ENCODE measurements at regions not wholly inside any gene's neighbourhood (a gene's known extent, or its start where the extent isn't known, plus 50 kb on each side); places are given as distances from the start of the nearest gene placed in this dataset.

- POLR2A ChIA-PET, result no interaction called here
- no peak overlapping the region for H3K27ac ChIP-seq (ENCODE audit: low read depth in 2 of 2, low read length in 1 of 2)
Measured at GRCh38 chr6:14713966-14714631, 531.8 kb upstream of the JARID2 start.

DNA sequence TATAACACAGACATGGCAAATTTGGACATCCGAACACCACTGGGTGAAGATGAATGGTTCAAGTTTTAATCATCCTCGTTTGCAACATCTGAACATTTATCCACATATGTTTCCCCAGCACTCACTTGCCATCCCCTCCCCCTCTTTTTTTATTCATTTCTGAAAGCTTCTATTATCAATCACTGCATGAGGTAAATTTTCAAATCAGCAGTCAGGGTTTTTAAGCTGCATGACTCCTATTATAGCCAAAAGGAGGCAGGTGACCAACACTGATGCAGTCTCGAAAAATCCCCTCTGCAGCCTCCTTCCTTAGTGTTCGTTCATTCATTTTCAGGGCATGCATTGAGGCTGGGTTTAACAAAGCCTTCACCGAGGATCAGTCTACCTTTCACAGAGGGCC, 530.8 kb upstream of the JARID2 start:
- CTCF ChIA-PET, result no interaction called here
- H4K20me1 ChIP-seq (ENCODE audit: insufficient read depth), result no peaks in the 10 kb centered on the region
- no peaks in the 10 kb centered on the region for H3K9me2 ChIP-seq
- POLR2A ChIA-PET, result no interaction called here
- H3K9ac ChIP-seq, result no peak overlapping the region
- H2AFZ ChIP-seq (ENCODE audit: low read depth), result no peak overlapping the region
- WGBS (ENCODE audit: low lambda C conversion rate), result 63% methylated on average over 5 of the region's 5 CpGs
- H3K4me1 ChIP-seq (ENCODE audit: control insufficient read depth in 1 of 2, insufficient read depth in 2 of 2, low read depth in 1 of 2, low read length in 1 of 2), result peaks cover 0 to 3% of the 10 kb centered on the region in 2 experiments; a peak in 1 of 4 replicates
- DNase-seq, result no peak
- H3K4me2 ChIP-seq, result no peak overlapping the region
- no peak overlapping the region for H3K4me3 ChIP-seq (ENCODE audit: low read depth in 2 of 2, low read length in 1 of 2)
- no peak for TF ChIP-seq SIN3A (IDR thresholded peaks at IDR 0.05; ENCODE audit: borderline replicate concordance, low read depth, low read length)
- no peak for TF ChIP-seq NFIC (IDR thresholded peaks at IDR 0.05; ENCODE audit: borderline replicate concordance)
- no peaks in the 10 kb centered on the region for H3K79me2 ChIP-seq (ENCODE audit: insufficient read depth)
- H3K9me3 ChIP-seq, result no peaks in the 10 kb centered on the region
- no peaks in the 10 kb centered on the region for H3F3A ChIP-seq (replicated peaks; ENCODE audit: insufficient read depth)
- no peak overlapping the region for H3K27ac ChIP-seq (ENCODE audit: low read depth in 2 of 2, low read length in 1 of 2)
- no peaks in the 10 kb centered on the region for H3K27me3 ChIP-seq (ENCODE audit: insufficient read depth)
- H3K36me3 ChIP-seq (replicated peaks in 1 of 2; ENCODE audit: control insufficient read depth in 1 of 2, insufficient read depth in 2 of 2, low read length in 1 of 2), result no peaks in the 10 kb centered on the region

More at GRCh38 chr6:14713966-14714631, 531.8 kb upstream of the JARID2 start:
- Histone ChIP-seq H3F3A (replicated peaks; ENCODE audit: insufficient read depth) (no peaks in the 10 kb centered on the region), H3K4me2 (no peak overlapping the region), H3K36me3 (replicated peaks in 1 of 2; ENCODE audit: control insufficient read depth in 1 of 2, insufficient read depth in 2 of 2, low read length in 1 of 2) (no peaks in the 10 kb centered on the region), H3K27me3 (ENCODE audit: insufficient read depth) (no peaks in the 10 kb centered on the region), H4K20me1 (ENCODE audit: insufficient read depth) (no peaks in the 10 kb centered on the region), H3K4me1 (ENCODE audit: control insufficient read depth in 1 of 2, insufficient read depth in 2 of 2, low read depth in 1 of 2, low read length in 1 of 2) (peaks cover 0 to 3% of the 10 kb centered on the region in 2 experiments; a peak in 1 of 4 replicates), H2AFZ (ENCODE audit: low read depth) (no peak overlapping the region), H3K79me2 (ENCODE audit: insufficient read depth) (no peaks in the 10 kb centered on the region), H3K9me3 (no peaks in the 10 kb centered on the region), H3K4me3 (ENCODE audit: low read depth in 2 of 2, low read length in 1 of 2) (no peak overlapping the region), H3K9ac (no peak overlapping the region), H3K9me2 (no peaks in the 10 kb centered on the region)
- DNase-seq, result no peak
- CTCF ChIA-PET, result interaction anchor here (1.4 kb wide), 1 partner anchor 75 kb away, joined by 4 read pairs; no protein-coding TSS in a partner anchor
- no peak for TF ChIP-seq REST (IDR thresholded peaks at IDR 0.05; ENCODE audit: low read depth, low read length)
- no peak for TF ChIP-seq RCOR1 (IDR thresholded peaks at IDR 0.05; ENCODE audit: low read length)
- 73% methylated on average over 3 of the region's 3 CpGs for WGBS (ENCODE audit: low lambda C conversion rate)

GRCh38 chr6:14716499-14717146, 529.2 kb upstream of the JARID2 start:
- WGBS (ENCODE audit: low lambda C conversion rate), result 71% methylated on average over 9 of the region's 9 CpGs
- Histone ChIP-seq H3K79me2 (ENCODE audit: insufficient read depth) (no peaks in the 10 kb centered on the region), H3K9me2 (no peaks in the 10 kb centered on the region), H3K4me1 (ENCODE audit: control insufficient read depth in 1 of 2, insufficient read depth in 2 of 2, low read depth in 1 of 2, low read length in 1 of 2) (no peaks in the 10 kb centered on the region), H2AFZ (ENCODE audit: low read depth) (no peak overlapping the region), H3K27me3 (ENCODE audit: insufficient read depth) (no peaks in the 10 kb centered on the region), H3K36me3 (replicated peaks in 1 of 2; ENCODE audit: control insufficient read depth in 1 of 2, insufficient read depth in 2 of 2, low read length in 1 of 2) (no peaks in the 10 kb centered on the region), H3K4me3 (ENCODE audit: low read depth in 2 of 2, low read length in 1 of 2) (no peak overlapping the region), H3K27ac (ENCODE audit: low read depth in 2 of 2, low read length in 1 of 2) (no peak overlapping the region), H3K9me3 (no peaks in the 10 kb centered on the region), H4K20me1 (ENCODE audit: insufficient read depth) (no peaks in the 10 kb centered on the region), H3F3A (replicated peaks; ENCODE audit: insufficient read depth) (no peaks in the 10 kb centered on the region), H3K9ac (no peak overlapping the region), H3K4me2 (no peak overlapping the region)
- DNase-seq, result no peak
- no peak for TF ChIP-seq SIN3A (IDR thresholded peaks at IDR 0.05; ENCODE audit: borderline replicate concordance, low read depth, low read length)
- POLR2A ChIA-PET, result no interaction called here
- CTCF ChIA-PET, result no interaction called here

All from SK-N-SH (cell line).